Body of pancreas (tissue), 4 donors: ENCODE measurements at regions not wholly inside any gene's neighbourhood (a gene's known extent, or its start where the extent isn't known, plus 50 kb on each side); places are given as distances from the start of the nearest gene placed in this dataset.

Source experiments
- POLR2A ChIP-seq, 3 donors: fragments of 450-650 bp; IDR thresholded peaks; one replicate each; pipeline ENCODE4 v1.6.1; 2016; ENCODE audit warnings: antibody characterized with exemption in 3 of 3, mild to moderate bottlenecking in 2 of 3
- TF ChIP-seq, protein P1 (sequence below), 7 experiments: fragments of 450-650 bp in 4 of 7; fragments of 200-600 bp in 3 of 7; sonication (generic) in 3 of 7; IDR thresholded peaks; one replicate each; pipeline ENCODE4 v1.5.1; 2016 to 2019; ENCODE audit warnings: antibody characterized with exemption in 7 of 7

DNA sequence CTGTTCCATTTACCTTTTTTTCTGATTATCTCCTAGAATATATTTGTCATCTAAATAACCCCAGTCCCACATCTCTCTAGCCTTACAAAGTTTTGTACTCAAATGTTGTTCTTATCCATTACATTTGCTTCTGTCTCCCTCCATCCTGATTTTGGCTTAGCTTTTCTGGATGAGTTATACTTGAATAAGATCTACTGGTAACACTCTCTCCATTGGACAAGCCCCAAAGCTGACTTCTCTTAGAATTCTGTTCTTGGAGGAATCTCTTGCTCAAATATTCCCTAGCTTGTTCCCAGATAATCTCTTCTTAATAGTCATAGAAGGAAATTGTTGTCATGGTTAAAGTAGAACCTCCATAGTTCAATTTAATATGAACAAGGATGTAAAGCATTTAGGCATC is 115.5 kb upstream of the HS3ST1 start:
- TF ChIP-seq, protein P1, sequence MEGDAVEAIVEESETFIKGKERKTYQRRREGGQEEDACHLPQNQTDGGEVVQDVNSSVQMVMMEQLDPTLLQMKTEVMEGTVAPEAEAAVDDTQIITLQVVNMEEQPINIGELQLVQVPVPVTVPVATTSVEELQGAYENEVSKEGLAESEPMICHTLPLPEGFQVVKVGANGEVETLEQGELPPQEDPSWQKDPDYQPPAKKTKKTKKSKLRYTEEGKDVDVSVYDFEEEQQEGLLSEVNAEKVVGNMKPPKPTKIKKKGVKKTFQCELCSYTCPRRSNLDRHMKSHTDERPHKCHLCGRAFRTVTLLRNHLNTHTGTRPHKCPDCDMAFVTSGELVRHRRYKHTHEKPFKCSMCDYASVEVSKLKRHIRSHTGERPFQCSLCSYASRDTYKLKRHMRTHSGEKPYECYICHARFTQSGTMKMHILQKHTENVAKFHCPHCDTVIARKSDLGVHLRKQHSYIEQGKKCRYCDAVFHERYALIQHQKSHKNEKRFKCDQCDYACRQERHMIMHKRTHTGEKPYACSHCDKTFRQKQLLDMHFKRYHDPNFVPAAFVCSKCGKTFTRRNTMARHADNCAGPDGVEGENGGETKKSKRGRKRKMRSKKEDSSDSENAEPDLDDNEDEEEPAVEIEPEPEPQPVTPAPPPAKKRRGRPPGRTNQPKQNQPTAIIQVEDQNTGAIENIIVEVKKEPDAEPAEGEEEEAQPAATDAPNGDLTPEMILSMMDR (IDR thresholded peaks at IDR 0.05) = no peak
- no peak for TF ChIP-seq POLR2A (IDR thresholded peaks at IDR 0.05)
